ENCODE measurements at regions not wholly inside any gene's neighbourhood (a gene's known extent, or its start where the extent isn't known, plus 50 kb on each side); places are given as distances from the start of the nearest gene placed in this dataset.

DNA sequence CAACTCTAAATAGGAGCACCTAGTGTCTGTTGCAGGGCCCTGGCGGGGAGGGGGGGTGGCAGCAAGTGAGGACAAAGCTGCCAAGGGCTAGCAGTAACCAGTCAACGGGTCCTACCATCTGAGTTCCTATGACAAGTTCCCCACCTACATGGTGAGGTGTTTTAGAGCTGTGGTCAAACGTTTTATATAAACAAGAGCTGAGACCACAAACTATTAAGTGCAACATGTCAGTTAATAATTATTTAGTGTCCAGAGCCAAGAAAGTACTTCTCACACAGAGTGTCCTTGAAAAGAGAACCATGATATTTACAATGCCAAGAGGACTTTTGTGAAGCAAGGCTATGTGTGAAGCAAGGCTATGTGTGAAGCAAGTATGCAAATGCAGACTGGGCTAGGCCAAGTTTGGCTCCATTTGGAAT is 434.7 kb downstream of the TNS3 start:
- intact Hi-C loops (cut with DNase I; ENCODE audit: low total_unique reads) (no loop called here), in situ Hi-C loops (cut with MboI; ENCODE audit: low sequenced_read_pairs in 4 of 4) (no loop called here)
- TF ChIP-seq, protein P1, sequence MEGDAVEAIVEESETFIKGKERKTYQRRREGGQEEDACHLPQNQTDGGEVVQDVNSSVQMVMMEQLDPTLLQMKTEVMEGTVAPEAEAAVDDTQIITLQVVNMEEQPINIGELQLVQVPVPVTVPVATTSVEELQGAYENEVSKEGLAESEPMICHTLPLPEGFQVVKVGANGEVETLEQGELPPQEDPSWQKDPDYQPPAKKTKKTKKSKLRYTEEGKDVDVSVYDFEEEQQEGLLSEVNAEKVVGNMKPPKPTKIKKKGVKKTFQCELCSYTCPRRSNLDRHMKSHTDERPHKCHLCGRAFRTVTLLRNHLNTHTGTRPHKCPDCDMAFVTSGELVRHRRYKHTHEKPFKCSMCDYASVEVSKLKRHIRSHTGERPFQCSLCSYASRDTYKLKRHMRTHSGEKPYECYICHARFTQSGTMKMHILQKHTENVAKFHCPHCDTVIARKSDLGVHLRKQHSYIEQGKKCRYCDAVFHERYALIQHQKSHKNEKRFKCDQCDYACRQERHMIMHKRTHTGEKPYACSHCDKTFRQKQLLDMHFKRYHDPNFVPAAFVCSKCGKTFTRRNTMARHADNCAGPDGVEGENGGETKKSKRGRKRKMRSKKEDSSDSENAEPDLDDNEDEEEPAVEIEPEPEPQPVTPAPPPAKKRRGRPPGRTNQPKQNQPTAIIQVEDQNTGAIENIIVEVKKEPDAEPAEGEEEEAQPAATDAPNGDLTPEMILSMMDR (IDR thresholded peaks at IDR 0.05 in 4 of 5, conservative IDR thresholded peaks at IDR 0.05 in 1 of 5), result no peak
- TF ChIP-seq POLR2A (IDR thresholded peaks at IDR 0.05), result no peak
- DNase-seq (no peak), ATAC-seq (no peak)
- Histone ChIP-seq H3K4me1 (no peaks in the 10 kb centered on the region), H3K9me3 (no peaks in the 10 kb centered on the region), H3K27ac (no peak overlapping the region), H3K27me3 (no peaks in the 10 kb centered on the region), H3K36me3 (no peaks in the 10 kb centered on the region), H3K4me3 (no peak overlapping the region)

DNA sequence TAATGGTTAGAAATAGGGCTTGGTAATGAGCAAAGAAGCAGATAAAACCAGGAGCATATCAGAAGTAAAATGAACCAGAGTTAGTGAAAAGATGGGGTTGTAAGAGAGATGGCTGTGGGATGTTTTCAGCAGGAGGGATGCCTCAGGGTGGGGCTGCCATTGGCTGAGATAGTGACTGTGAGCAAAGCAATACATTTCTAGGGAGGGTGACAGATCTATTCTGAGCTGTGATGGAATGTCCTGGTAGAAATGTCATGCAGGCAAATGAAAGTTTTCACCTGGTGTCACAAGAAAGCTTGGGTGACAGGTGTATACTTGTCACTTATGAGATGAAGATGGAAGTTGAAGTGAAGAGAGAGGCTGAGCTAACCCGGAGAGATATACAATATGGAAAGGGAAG is 435.9 kb downstream of the TNS3 start:
- Histone ChIP-seq H3K4me3 (no peak overlapping the region), H3K27me3 (no peaks in the 10 kb centered on the region), H3K27ac (no peak overlapping the region), H3K4me1 (no peaks in the 10 kb centered on the region), H3K36me3 (no peaks in the 10 kb centered on the region), H3K9me3 (no peaks in the 10 kb centered on the region)
- no peak for TF ChIP-seq POLR2A (IDR thresholded peaks at IDR 0.05)
- TF ChIP-seq, protein P1 (IDR thresholded peaks at IDR 0.05 in 4 of 5, conservative IDR thresholded peaks at IDR 0.05 in 1 of 5), result no peak
- DNase-seq (no peak), ATAC-seq (no peak)
- in situ Hi-C loops (cut with MboI; ENCODE audit: low sequenced_read_pairs in 4 of 4) (no loop called here), intact Hi-C loops (cut with DNase I; ENCODE audit: low total_unique reads) (no loop called here)

DNA sequence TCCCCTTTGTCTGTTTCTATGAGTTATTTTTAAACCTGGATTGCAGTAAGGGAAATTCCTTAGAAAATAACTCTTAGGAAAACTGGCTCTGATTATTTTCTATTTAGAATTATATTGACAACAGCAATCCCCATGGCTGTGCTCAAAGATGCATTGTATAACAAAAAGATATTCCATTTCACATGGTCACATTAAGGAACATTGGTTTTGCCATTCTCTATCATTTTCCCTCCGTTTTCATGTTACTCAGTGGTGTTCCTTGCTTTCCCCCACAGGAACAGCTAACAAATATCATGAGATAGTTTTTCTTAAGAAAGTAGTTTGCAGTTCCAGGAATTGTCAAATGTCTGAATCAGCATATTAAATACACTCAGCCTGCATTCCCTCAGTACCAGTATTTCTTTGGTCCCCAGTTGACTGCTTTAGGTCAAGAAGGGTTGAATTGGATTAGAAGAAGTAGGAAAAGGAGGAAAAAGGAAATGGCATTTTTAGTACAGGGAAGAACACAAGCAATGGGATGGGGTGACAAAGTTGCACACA is 436.7 kb downstream of the TNS3 start:
- intact Hi-C loops (cut with DNase I; ENCODE audit: low total_unique reads) (no loop called here), in situ Hi-C loops (cut with MboI; ENCODE audit: low sequenced_read_pairs in 4 of 4) (no loop called here)
- Histone ChIP-seq H3K9me3 (no peaks in the 10 kb centered on the region), H3K27me3 (no peaks in the 10 kb centered on the region), H3K27ac (no peak overlapping the region), H3K36me3 (no peaks in the 10 kb centered on the region), H3K4me1 (no peaks in the 10 kb centered on the region), H3K4me3 (no peak overlapping the region)
- ATAC-seq (no peak), DNase-seq (no peak)
- TF ChIP-seq POLR2A (IDR thresholded peaks at IDR 0.05), result no peak
- TF ChIP-seq, protein P1 (IDR thresholded peaks at IDR 0.05 in 4 of 5, conservative IDR thresholded peaks at IDR 0.05 in 1 of 5), result no peak

DNA sequence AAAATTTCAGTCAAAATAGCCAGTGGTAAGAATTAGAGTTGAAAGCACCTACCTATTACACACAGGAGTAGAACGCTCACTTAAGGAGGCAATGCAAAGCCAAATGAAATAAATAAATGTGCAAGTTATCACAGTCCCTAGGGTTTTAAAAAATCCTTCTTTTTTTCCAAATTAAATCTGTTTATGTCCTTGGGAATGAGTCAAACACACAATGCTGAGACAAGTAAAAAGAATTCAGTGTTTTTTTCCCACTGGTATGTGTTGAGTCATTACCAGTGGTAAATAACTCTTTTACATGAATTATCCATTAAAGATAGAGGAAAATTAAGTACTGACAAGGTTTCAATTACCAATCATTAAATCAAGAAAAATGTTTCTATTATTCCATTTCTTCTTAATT is 438.6 kb downstream of the TNS3 start:
- TF ChIP-seq, protein P1 (IDR thresholded peaks at IDR 0.05 in 4 of 5, conservative IDR thresholded peaks at IDR 0.05 in 1 of 5), result no peak
- no peak for TF ChIP-seq POLR2A (IDR thresholded peaks at IDR 0.05)
- Histone ChIP-seq H3K36me3 (no peaks in the 10 kb centered on the region), H3K4me1 (no peaks in the 10 kb centered on the region), H3K27ac (no peak overlapping the region), H3K27me3 (no peaks in the 10 kb centered on the region), H3K4me3 (no peak overlapping the region), H3K9me3 (no peaks in the 10 kb centered on the region)
- ATAC-seq, result no peak
- no peak for DNase-seq
- in situ Hi-C loops (cut with MboI; ENCODE audit: low sequenced_read_pairs in 4 of 4) (no loop called here), intact Hi-C loops (cut with DNase I; ENCODE audit: low total_unique reads) (no loop called here)

DNA sequence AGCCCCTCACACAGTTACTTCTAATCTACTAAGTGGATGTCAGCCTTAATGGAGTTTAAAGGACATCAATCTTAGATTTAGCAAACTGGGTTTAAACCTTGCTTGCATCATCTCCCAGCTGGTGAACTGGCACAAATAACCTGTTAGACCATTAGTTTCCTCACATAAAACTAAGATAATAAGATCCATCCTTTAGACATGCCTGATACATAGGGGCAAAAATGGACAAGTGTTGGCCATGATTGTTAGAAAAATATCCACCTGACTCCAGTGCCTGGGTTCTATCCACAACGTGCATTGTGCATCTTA is 439.1 kb downstream of the TNS3 start:
- DNase-seq (no peak), ATAC-seq (no peak)
- Histone ChIP-seq H3K36me3 (no peaks in the 10 kb centered on the region), H3K4me3 (no peak overlapping the region), H3K9me3 (no peaks in the 10 kb centered on the region), H3K27me3 (no peaks in the 10 kb centered on the region), H3K27ac (no peak overlapping the region), H3K4me1 (no peaks in the 10 kb centered on the region)
- TF ChIP-seq, protein P1 (IDR thresholded peaks at IDR 0.05 in 4 of 5, conservative IDR thresholded peaks at IDR 0.05 in 1 of 5), result no peak
- no peak for TF ChIP-seq POLR2A (IDR thresholded peaks at IDR 0.05)
- in situ Hi-C loops (cut with MboI; ENCODE audit: low sequenced_read_pairs in 4 of 4), result no loop called here
- intact Hi-C loops (cut with DNase I; ENCODE audit: low total_unique reads), result no loop called here
